SK-N-SH (cell line): ENCODE measurements at regions not wholly inside any gene's neighbourhood (a gene's known extent, or its start where the extent isn't known, plus 50 kb on each side); places are given as distances from the start of the nearest gene placed in this dataset.

Source experiments
- CTCF ChIA-PET: fragments of 300-600, 350-600 bp; formaldehyde crosslinking; extraction: SDS; loops from one replicate; lab custom pipeline; 2021; lab: Yijun Ruan, JAX
- POLR2A ChIA-PET: fragments of 350-600 bp; sonication (Branson Sonifier 250); formaldehyde crosslinking; extraction: SDS; loops from one replicate; lab custom pipeline; 2020; ENCODE audit warnings: antibody characterized with exemption, inconsistent platforms; lab: Yijun Ruan, JAX
- DNase-seq: peaks from one replicate; pipeline ENCODE4 v3.0.0; 2012
- H2AFZ ChIP-seq: fragments of 200-600 bp; sonication (generic); 2 replicates; pipeline ENCODE4 v1.8.1; 2016; ENCODE audit warnings: antibody characterized with exemption, mild to moderate bottlenecking, low read depth
- H3F3A ChIP-seq: fragments of 200-600 bp; sonication (generic); replicated peaks from 2 replicates; pipeline ENCODE3; 2016; ENCODE audit warnings: antibody characterized with exemption, mild to moderate bottlenecking; ENCODE audit not compliant: insufficient read depth
- H3K27ac ChIP-seq, 2 experiments: fragments of 200-500 bp in 1 of 2; fragments of 200-600 bp in 1 of 2; sonication (Bioruptor generic) in 1 of 2; sonication (generic), shearing (Covaris generic) in 1 of 2; 2 replicates each; pipeline versions ENCODE4 v1.5.1 to v1.6.1; 2014 to 2016; ENCODE audit warnings: low read depth in 2 of 2, inconsistent platforms in 1 of 2, low read length in 1 of 2, mild to moderate bottlenecking in 1 of 2, mixed read lengths in 1 of 2
- H3K27me3 ChIP-seq: fragments of 200-600 bp; sonication (generic), shearing (Covaris generic); 2 replicates; pipeline ENCODE4 v1.6.1; 2016; ENCODE audit warnings: mixed run types; ENCODE audit not compliant: insufficient read depth
- H3K36me3 ChIP-seq, 2 experiments: fragments of 200-500 bp in 1 of 2; fragments of 200-600 bp in 1 of 2; sonication (Bioruptor generic) in 1 of 2; sonication (generic) in 1 of 2; replicated peaks in 1 of 2; 2 replicates each; pipeline versions ENCODE3 to v1.5.1; 2014 to 2016; ENCODE audit warnings: low read length in 1 of 2, mild to moderate bottlenecking in 1 of 2; ENCODE audit not compliant: insufficient read depth in 2 of 2, control insufficient read depth in 1 of 2
- H3K4me1 ChIP-seq, 2 experiments: fragments of 200-500 bp in 1 of 2; fragments of 200-600 bp in 1 of 2; sonication (Bioruptor generic) in 1 of 2; sonication (generic), shearing (Covaris generic) in 1 of 2; 2 replicates each; pipeline versions ENCODE4 v1.5.1 to v1.6.1; 2014 to 2016; ENCODE audit warnings: low read depth in 1 of 2, low read length in 1 of 2, mixed run types in 1 of 2; ENCODE audit not compliant: insufficient read depth in 2 of 2, control insufficient read depth in 1 of 2
- H3K4me2 ChIP-seq: fragments of 200-600 bp; sonication (generic), shearing (Covaris generic); 2 replicates; pipeline ENCODE4 v1.6.1; 2017; ENCODE audit warnings: mixed run types
- H3K4me3 ChIP-seq, 2 experiments: fragments of 200-500 bp in 1 of 2; fragments of 200-600 bp in 1 of 2; sonication (Bioruptor generic) in 1 of 2; sonication (generic), shearing (Covaris generic) in 1 of 2; 2 replicates each; pipeline versions ENCODE4 v1.5.1 to v1.8.1; 2014 to 2016; ENCODE audit warnings: low read depth in 2 of 2, inconsistent platforms in 1 of 2, low read length in 1 of 2, mild to moderate bottlenecking in 1 of 2, mixed read lengths in 1 of 2, moderate library complexity in 1 of 2
- H3K79me2 ChIP-seq: fragments of 200-600 bp; sonication (generic); 2 replicates; pipeline ENCODE4 v1.8.1; 2017; ENCODE audit warnings: mild to moderate bottlenecking; ENCODE audit not compliant: insufficient read depth
- H3K9ac ChIP-seq: fragments of 200-600 bp; sonication (generic); 2 replicates; pipeline ENCODE4 v1.6.1; 2017; ENCODE audit warnings: mixed run types
- H3K9me2 ChIP-seq: fragments of 200-600 bp; sonication (generic); 2 replicates; pipeline ENCODE4 v1.6.1; 2017; ENCODE audit warnings: mixed run types
- H3K9me3 ChIP-seq: fragments of 200-600 bp; sonication (generic); 2 replicates; pipeline ENCODE4 v1.6.1; 2017; ENCODE audit warnings: mixed run types, mild to moderate bottlenecking, moderate library complexity
- H4K20me1 ChIP-seq: fragments of 200-600 bp; sonication (generic); 2 replicates; pipeline ENCODE4 v1.6.1; 2017; ENCODE audit warnings: mild to moderate bottlenecking, mixed run types; ENCODE audit not compliant: insufficient read depth
- CTCF ChIP-seq: fragments of 200-600 bp; sonication (generic); IDR thresholded peaks from 2 replicates; pipeline ENCODE4 v1.6.1; 2017; ENCODE audit warnings: antibody characterized with exemption, mild to moderate bottlenecking, moderate library complexity
- ELF1 ChIP-seq: IDR thresholded peaks from 2 replicates; pipeline ENCODE4 v1.4.0; 2012
- EZH2phosphoT487 ChIP-seq: fragments of 200-600 bp; sonication (generic); IDR thresholded peaks from 2 replicates; pipeline ENCODE4 v1.6.1; 2017; ENCODE audit warnings: low read depth, mixed run types, mild to moderate bottlenecking, antibody characterized with exemption, moderate library complexity, borderline replicate concordance
- FOSL2 ChIP-seq: IDR thresholded peaks from 2 replicates; pipeline ENCODE4 v1.4.0; 2012; ENCODE audit warnings: low read depth, mild to moderate bottlenecking, moderate library complexity, borderline replicate concordance
- FOXJ3 ChIP-seq: sonication (generic); formaldehyde crosslinking; IDR thresholded peaks from 2 replicates; pipeline ENCODE4 v1.5.1; 2020; ENCODE audit warnings: mild to moderate bottlenecking, missing genetic modification reagents
- GATA2 ChIP-seq: sonication (generic); formaldehyde crosslinking; IDR thresholded peaks from 2 replicates; pipeline ENCODE4 v1.5.0; 2020; ENCODE audit warnings: mild to moderate bottlenecking, missing genetic modification reagents
- MXI1 ChIP-seq: IDR thresholded peaks from 2 replicates; pipeline ENCODE4 v1.6.1; 2012; ENCODE audit warnings: mild to moderate bottlenecking, low read depth, low read length, improper control_type of control experiment
- POLR2AphosphoS5 ChIP-seq: IDR thresholded peaks from 2 replicates; pipeline ENCODE4 v1.6.1; 2012; ENCODE audit warnings: low read depth, low read length
- RCOR1 ChIP-seq: fragments of 150-350 bp; IDR thresholded peaks from 2 replicates; pipeline ENCODE4 v1.6.1; 2017; ENCODE audit warnings: antibody characterized with exemption, low read length
- REST ChIP-seq: IDR thresholded peaks from 2 replicates; pipeline ENCODE4 v1.6.1; 2012; ENCODE audit warnings: mild to moderate bottlenecking, low read depth, low read length, moderate library complexity
- RFX5 ChIP-seq: IDR thresholded peaks from 2 replicates; pipeline ENCODE4 v1.6.1; 2012; ENCODE audit warnings: mild to moderate bottlenecking, improper control_type of control experiment, low read length
- RXRA ChIP-seq: IDR thresholded peaks from 2 replicates; pipeline ENCODE4 v1.4.0; 2012; ENCODE audit warnings: low read depth, mild to moderate bottlenecking, borderline replicate concordance
- SMC3 ChIP-seq: IDR thresholded peaks from 2 replicates; pipeline ENCODE4 v1.6.1; 2012; ENCODE audit warnings: low read depth, low read length, improper control_type of control experiment
- TAF1 ChIP-seq: IDR thresholded peaks from 2 replicates; pipeline ENCODE4 v1.6.1; 2012; ENCODE audit warnings: low read depth, mild to moderate bottlenecking, low read length, moderate library complexity, borderline replicate concordance
- TCF12 ChIP-seq: IDR thresholded peaks from 2 replicates; pipeline ENCODE4 v1.4.0; 2012
- USF2 ChIP-seq: fragments of 150-350 bp; IDR thresholded peaks from 2 replicates; pipeline ENCODE4 v1.6.1; 2017; ENCODE audit warnings: antibody characterized with exemption, low read length, low read depth, borderline replicate concordance
- YY1 ChIP-seq: IDR thresholded peaks from 2 replicates; pipeline ENCODE4 v1.4.0; 2012; ENCODE audit warnings: low read depth, mild to moderate bottlenecking
- WGBS: methylation state at CpG from one replicate; pipeline ENCODE4 v1.1.6; 2017; ENCODE audit warnings: low lambda C conversion rate; 5-methylcytosine and 5-hydroxymethylcytosine counted together

- Histone ChIP-seq H4K20me1 (no peaks in the 10 kb centered on the region), H3K27me3 (no peaks in the 10 kb centered on the region), H2AFZ (no peak overlapping the region), H3K79me2 (no peaks in the 10 kb centered on the region), H3K9me3 (no peaks in the 10 kb centered on the region), H3F3A (no peaks in the 10 kb centered on the region), H3K4me1 (no peaks in the 10 kb centered on the region), H3K36me3 (no peaks in the 10 kb centered on the region), H3K27ac (no peak overlapping the region), H3K9me2 (no peaks in the 10 kb centered on the region; the same call in 1 of the 2 replicates), H3K4me2 (no peak overlapping the region), H3K4me3 (no peak overlapping the region), H3K9ac (no peak overlapping the region)
- TF ChIP-seq FOXJ3 (CRISPR knock-in tag) (no peak), ELF1 (no peak), POLR2AphosphoS5 (no peak), SMC3 (no peak), EZH2phosphoT487 (no peak), REST (no peak), USF2 (no peak), MXI1 (no peak), TAF1 (no peak), GATA2 (CRISPR knock-in tag) (no peak), FOSL2 (no peak), RCOR1 (no peak), RXRA (no peak), RFX5 (no peak), TCF12 (no peak), YY1 (no peak), CTCF (no peak)
- CTCF ChIA-PET: no interaction called here
- POLR2A ChIA-PET: no interaction called here
- no peak for DNase-seq
- WGBS: 79% methylated on average over 4 of the region's 4 CpGs
Observed at GRCh38 chr9:30622561-30622960, 1761.9 kb upstream of the ACO1 start.
